ENCODE measurements at regions not wholly inside any gene's neighbourhood (a gene's known extent, or its start where the extent isn't known, plus 50 kb on each side); places are given as distances from the start of the nearest gene placed in this dataset.

- no peak for DNase-seq
These were observed 154.5 kb upstream of the BLID start for GRCh38 chr11:122270535-122270934.

GRCh38 chr11:122269824-122270223 is 153.8 kb upstream of the BLID start:
- no peak for DNase-seq

DNA sequence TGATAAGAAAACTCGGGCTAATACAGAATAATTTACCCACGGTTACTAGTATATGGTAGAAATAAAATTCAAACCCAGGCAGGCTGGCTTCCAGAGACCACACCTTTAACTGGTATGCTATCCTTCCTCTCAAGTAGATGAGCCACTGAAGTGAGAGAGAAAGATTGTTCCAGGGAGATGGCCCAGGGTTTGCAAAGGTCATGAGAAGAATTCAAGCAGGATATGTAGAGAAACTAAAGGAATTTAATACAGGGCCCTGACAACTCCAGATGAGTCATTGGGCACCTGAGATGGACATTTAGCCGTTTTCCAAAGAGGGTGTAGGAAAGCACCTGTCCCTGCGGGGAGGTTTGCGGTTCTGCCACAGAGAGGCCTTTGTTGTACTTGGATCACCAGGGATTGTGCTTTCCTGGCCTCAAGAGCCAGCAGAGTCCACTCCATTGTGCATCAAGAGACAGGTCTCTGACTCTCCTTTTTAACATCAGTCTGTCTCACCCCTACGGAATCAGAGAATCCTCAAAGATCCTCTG is 152.7 kb upstream of the BLID start:
- no peak for DNase-seq

GRCh38 chr11:122267602-122268001 is 151.6 kb upstream of the BLID start:
- DNase-seq: no peak

DNA sequence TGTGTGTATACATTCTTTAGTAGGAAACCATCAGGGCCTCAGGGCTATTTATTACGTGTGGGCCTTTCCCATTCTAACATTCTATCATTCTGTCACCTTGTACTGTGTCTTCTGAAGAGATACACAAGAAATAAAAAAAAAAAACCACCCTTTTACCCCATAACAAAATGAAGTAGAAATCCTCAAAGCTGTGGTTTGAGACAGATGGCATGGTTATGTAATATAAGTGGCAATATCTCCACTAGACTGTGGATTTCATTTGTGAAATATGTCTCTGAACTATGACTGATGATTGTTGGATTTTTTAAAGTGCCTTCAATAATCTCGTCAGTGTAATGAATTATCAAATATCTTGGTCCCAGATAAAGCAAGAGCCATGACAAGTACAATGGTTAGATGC is 150.0 kb upstream of the BLID start:
- DNase-seq: peak; percentile 28 to 33

DNA sequence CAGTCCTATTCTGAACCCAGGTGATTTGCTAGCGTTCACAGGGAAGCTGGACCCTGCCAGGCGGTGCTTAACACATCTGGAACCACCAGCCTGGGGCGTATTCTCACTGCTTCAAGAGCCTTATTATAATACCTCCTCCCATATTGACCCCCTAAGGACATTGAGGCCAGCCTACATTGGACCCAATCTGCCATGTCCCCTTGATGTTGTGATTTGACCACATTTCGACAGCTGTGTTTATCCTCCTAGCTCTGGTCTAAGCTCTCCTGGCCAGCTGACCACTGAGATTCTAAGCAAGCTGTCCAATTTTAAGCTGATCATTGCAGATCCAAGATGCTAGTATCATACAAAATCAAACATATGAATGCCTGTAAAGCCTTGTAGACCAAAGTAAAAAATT is 148.1 kb upstream of the BLID start:
- no peak for DNase-seq

- DNase-seq: no peak
These were observed 145.5 kb upstream of the BLID start for GRCh38 chr11:122261546-122261945.

DNA sequence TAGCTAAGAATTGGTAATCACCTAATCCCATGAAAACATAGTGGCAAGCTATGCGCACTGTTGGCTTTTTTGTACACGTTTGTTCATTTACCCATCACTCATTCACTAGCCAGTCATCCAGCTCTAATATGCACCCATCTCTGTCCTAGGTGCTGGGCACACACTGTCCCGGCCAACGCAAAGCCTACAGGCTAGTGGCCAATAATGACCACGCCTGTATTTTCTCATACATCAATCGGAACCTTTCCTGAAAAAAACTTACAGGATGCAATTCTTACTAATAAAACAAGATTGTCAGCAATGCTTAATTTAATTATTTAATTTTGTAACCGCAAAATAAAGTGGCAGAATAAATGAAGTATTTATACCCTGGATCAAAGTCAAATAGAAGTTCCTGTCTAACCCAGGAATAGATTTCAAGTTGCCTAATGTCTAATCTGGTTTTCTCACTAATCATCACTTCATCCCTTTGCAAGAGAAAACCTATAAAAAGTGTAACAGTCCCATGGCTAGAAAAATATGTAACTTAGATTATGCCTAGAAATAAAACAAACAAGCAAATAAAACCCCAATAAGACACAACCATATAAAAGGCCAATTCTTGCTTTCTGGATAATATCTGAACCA is 143.3 kb upstream of the BLID start:
- no peak for DNase-seq

DNA sequence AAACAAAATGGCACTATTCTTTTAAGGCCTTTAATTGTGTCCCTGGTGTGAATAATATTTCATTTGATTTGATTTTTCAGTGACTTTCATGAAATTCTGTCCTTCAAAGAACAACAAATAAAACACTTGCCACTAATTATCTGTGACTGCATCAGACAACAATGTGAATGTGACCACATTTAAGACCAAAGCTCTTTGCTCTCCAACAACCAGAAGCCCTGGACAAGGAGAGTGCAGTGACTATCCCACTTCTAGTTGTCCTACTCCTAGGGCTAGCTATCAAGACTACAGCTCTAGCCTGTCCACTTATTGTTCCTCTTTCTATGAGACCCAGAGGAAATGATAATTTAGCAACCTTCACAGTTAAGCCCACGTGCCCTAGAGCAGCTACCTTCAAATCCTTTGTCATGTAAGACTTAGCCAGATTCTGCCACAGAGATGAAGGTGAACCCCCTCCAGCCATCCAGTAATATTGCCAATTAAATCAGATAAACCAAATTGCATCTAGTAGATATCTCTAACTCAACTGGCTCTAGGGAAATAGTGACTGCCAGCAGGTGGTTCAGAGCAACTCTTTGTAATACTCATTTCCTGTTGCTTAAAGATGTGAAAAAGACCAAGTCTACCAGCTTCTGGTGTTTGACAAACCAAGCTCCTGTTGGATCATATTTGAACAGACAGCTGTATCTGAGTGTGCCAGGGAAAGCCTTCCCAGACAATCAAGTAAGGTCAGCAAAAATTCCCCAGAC is 142.6 kb upstream of the BLID start:
- no peak for DNase-seq

- no peak for DNase-seq
These were observed 137.7 kb upstream of the BLID start for GRCh38 chr11:122253589-122254231.

DNA sequence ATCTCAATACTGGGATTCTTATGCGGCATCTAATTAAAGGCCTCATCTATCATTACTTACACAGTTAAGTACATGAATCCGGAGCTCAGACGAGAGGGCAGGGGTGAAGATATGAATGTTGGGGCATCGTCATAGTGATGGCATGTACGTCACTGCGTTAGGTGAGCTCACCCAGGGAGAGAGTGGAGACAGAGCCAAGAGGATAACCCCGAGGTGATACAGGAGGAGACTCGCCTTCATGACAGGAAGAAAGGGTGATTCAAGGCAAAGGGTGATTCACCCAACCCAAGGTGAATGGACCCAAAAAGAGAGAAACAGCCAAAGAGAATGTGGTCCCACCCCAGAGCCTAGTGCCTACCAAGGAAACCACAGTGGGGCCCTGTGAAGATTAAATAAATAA is 132.9 kb upstream of the BLID start:
- DNase-seq: no peak

DNA sequence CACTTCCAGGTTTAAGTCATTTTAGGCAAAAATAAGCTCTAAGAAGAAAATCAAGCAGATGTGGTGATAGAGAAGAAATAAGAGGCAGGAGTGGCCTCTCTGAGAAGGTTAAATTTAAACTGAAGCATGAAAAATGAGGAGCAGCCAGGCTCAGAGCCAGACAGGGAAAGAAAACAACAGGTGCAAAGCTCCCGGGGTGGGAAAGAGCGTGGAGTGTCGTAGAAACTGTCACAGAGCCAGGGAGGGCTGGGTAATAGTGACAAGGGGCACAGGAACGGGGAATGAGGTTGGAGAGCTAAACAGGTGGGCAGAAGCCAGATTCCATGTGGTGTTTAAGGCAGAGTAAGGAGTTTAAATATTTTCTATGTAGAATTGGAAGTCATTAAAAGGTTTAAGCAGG is 132.1 kb upstream of the BLID start:
- peak; percentile 41 to 66 for DNase-seq

GRCh38 chr11:122246874-122247273 is 130.9 kb upstream of the BLID start:
- DNase-seq: no peak

GRCh38 chr11:122242731-122243130 is 126.7 kb upstream of the BLID start:
- DNase-seq: no peak

- no peak for DNase-seq
These were observed 125.6 kb upstream of the BLID start for GRCh38 chr11:122241566-122241965.

DNA sequence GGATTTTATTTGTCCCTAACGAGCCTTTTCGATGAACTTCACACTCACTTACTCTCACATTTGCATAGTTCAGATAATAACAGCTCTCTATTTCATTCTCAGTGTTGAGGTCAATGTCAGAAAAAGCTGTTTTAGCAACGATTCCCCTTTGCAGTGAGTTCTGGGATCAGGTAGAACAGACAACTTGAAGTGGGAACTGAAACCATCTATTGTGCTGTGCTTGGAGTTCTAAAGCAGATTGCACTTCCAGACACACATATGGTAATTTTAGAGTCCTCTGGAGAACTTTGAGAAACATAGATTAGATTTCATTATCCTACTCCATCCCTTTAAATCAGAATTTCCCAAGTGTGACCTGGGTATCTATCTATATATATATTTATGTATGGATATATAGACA is 124.6 kb upstream of the BLID start:
- DNase-seq: no peak

DNA sequence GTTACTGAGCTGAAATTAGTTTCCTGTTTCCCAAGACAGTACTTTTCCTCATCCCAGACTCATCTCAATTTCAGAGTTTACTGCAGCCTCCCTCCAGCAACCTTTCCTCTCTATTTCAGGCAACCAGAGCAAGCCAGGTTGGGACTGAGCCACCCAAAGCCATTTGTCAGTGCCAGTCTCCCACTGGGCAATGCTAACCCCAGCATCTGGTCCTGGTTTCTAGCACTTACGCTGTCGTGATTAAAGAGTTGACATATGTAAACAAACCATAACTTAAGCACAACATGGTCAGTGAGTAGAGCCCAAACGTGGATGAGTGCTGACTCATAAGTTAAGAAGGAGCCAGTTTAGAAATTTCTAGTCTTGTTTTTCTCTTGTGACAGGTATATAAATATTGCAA is 119.6 kb upstream of the BLID start:
- peak in 1 of 2 experiments; percentile 55 for DNase-seq

DNA sequence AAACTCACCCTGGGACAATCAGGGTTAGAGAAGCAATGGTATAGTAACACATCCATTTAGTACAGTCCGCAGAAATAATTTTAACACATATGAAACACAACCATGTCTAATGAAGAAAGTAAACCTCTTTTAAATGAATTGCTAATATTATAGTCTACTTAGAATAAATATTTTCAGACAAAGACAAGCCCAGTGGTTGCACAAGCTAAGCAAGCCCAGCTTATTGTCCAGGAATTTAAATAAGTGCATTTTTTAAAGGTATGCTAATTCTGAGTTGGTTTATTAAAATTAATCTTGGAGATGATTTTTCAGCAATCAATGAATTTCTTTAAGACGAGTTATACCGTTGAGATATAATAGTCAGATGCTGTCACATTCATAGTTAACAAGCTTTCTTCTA is 118.8 kb upstream of the BLID start:
- DNase-seq: no peak

GRCh38 chr11:122234257-122234656 is 118.2 kb upstream of the BLID start:
- DNase-seq: no peak

GRCh38 chr11:122232985-122233384 is 117.0 kb upstream of the BLID start:
- no peak for DNase-seq

DNA sequence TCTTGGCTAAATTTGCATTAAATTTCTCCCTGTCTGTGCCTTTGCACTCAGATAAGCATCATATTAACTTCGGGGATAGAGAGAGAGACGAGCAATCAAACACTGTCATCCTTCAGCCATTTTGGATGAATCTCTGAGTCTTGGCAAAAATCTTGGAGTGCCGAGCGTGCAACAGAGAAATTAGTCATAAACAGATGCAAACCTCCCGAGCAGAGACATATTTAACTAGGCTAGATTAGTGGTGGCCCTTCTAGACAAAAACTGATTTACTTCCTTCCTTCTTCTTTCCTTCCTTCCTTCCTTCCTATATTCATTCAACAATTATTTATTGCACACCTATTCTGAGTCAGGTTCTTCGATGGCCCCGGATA is 114.4 kb upstream of the BLID start:
- DNase-seq: no peak

DNA sequence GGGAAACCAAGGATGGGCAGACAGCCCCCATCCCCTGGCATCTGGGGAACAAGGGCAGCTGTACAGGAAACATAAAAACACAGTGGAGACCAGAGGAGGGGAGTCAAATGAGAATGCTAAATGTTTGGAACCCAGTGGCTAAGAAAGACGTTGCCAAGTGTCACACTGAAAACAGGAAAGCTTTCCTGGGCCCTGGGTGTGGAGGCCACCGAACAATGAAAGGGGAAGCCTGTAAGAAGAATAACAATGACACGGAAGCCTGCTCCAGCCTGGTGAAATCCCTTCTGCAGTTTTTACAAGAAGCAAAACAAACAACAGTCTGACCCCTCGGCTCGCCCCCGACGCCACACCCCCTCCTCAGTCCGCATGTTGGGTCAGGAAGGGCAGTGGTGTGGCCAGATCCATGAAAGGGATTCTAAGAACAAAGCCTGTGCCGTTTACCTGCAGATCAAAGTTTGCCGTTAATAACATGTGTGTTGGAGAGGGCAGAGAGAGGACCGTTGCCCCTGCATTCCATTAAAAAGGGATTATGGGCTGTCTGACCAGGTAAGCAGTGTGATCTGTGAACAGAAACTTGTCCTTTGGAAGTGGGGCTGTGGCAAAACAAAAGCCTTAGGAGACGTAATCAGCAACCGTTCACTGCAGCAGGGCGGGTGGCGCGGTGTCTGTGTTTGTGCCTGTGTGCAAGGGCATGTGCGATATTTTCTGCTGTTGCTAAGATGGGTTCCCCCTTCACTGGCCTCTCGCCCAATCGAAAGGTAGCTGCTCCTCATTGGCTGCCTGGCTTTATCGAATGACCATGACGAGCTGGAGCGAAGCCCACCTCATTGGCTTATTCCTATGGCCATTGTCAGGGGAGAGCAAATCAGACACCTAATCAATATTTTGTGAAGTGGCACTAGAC is 113.7 kb upstream of the BLID start:
- no peak for DNase-seq

DNA sequence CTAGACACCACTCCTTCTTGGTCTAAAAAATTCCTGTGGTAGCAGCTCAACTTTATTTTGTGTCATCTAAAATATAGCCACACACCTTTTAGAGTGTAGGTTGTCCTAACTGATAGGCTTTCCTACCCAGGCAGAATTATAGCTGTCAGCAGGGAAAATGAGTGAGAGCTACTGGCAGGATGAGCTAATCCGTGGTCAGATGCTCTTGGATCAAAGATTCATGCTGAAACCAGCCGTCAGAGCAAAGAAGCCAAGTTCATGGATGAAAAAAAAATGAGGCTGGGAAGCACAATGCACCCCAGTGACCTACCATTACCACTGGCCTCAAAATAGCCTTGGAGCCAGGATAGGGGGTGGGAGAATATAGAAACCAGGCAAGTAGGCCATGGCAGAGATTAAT is 113.1 kb upstream of the BLID start:
- DNase-seq: no peak

Measured in NCI-H187 (cell line).